IPS DF 6.9 (cell line): ENCODE measurements at regions not wholly inside any gene's neighbourhood (a gene's known extent, or its start where the extent isn't known, plus 50 kb on each side); places are given as distances from the start of the nearest gene placed in this dataset.

ENCODE experiments used
- DNase-seq: peaks from one replicate; pipeline ENCODE4 v3.0.0-alpha.2; 2013; ENCODE audit warnings: low read depth, low spot score
- H3K27ac ChIP-seq: one replicate; pipeline ENCODE4 v1.5.1; 2013; ENCODE audit warnings: low read length, control low read depth
- H3K27me3 ChIP-seq: 2 replicates; pipeline ENCODE4 v1.6.1; 2013; ENCODE audit warnings: mild to moderate bottlenecking, low read length; ENCODE audit not compliant: control insufficient read depth, insufficient read depth
- H3K36me3 ChIP-seq: 2 replicates; pipeline ENCODE4 v1.6.1; 2013; ENCODE audit warnings: low read length; ENCODE audit not compliant: control insufficient read depth, insufficient read depth
- H3K4me1 ChIP-seq: 2 replicates; pipeline ENCODE4 v1.6.1; 2013; ENCODE audit warnings: low read length; ENCODE audit not compliant: control insufficient read depth, insufficient read depth
- H3K4me3 ChIP-seq: 2 replicates; pipeline ENCODE4 v1.5.1; 2013; ENCODE audit warnings: mild to moderate bottlenecking, low read length
- H3K9me3 ChIP-seq: 2 replicates; pipeline ENCODE4 v1.6.1; 2013; ENCODE audit warnings: low read length, inconsistent platforms; ENCODE audit not compliant: control insufficient read depth, insufficient read depth
- WGBS: extraction: QIAGEN DNeasy Blood & Tissue Kit; methylation state at CpG from one replicate; pipeline ENCODE4 v1.1.7; 2013; ENCODE audit warnings: mixed read lengths, missing lambda C conversion rate; ENCODE audit not compliant: insufficient read length, insufficient coverage; 5-methylcytosine and 5-hydroxymethylcytosine counted together

GRCh38 chr12:3355378-3355900 lies 135.6 kb upstream of the PRMT8 start:
- H3K4me3 ChIP-seq, result no peak overlapping the region
- no peak overlapping the region for H3K27ac ChIP-seq
- no peaks in the 10 kb centered on the region for H3K9me3 ChIP-seq
- no peaks in the 10 kb centered on the region for H3K36me3 ChIP-seq
- DNase-seq, result no peak
- H3K27me3 ChIP-seq, result no peaks in the 10 kb centered on the region
- no peaks in the 10 kb centered on the region for H3K4me1 ChIP-seq
- WGBS, result no CpG with 5 or more reads among the region's 9 CpGs

- Histone ChIP-seq H3K36me3 (no peaks in the 10 kb centered on the region), H3K9me3 (no peaks in the 10 kb centered on the region), H3K4me1 (no peaks in the 10 kb centered on the region), H3K27ac (no peak overlapping the region), H3K27me3 (no peaks in the 10 kb centered on the region), H3K4me3 (no peak overlapping the region)
- WGBS, result no CpG with 5 or more reads among the region's 8 CpGs
- DNase-seq, result no peak
These were observed 133.0 kb upstream of the PRMT8 start for GRCh38 chr12:3357950-3358525.

GRCh38 chr12:3359478-3359877 lies 131.5 kb upstream of the PRMT8 start:
- no peaks in the 10 kb centered on the region for H3K36me3 ChIP-seq
- no CpG with 5 or more reads among the region's 2 CpGs for WGBS
- H3K4me3 ChIP-seq, result no peak overlapping the region
- H3K9me3 ChIP-seq, result no peaks in the 10 kb centered on the region
- no peaks in the 10 kb centered on the region for H3K4me1 ChIP-seq
- H3K27ac ChIP-seq, result no peak overlapping the region
- no peak for DNase-seq
- no peaks in the 10 kb centered on the region for H3K27me3 ChIP-seq

- H3K4me1 ChIP-seq, result peaks cover 3% of the 10 kb centered on the region
- H3K4me3 ChIP-seq, result no peak overlapping the region
- peaks cover 9% of the 10 kb centered on the region; the same call in 1 of the 2 replicates for H3K27me3 ChIP-seq
- H3K27ac ChIP-seq, result no peak overlapping the region
- no peaks in the 10 kb centered on the region for H3K36me3 ChIP-seq
- WGBS, result no CpG with 5 or more reads among the region's 6 CpGs
- no peaks in the 10 kb centered on the region for H3K9me3 ChIP-seq
- no peak for DNase-seq
These were observed 129.9 kb upstream of the PRMT8 start for GRCh38 chr12:3361146-3361545.

- Histone ChIP-seq H3K4me1 (peaks cover 5% of the 10 kb centered on the region), H3K4me3 (no peak overlapping the region), H3K9me3 (no peaks in the 10 kb centered on the region), H3K27ac (no peak overlapping the region), H3K27me3 (peaks cover 18% of the 10 kb centered on the region), H3K36me3 (no peaks in the 10 kb centered on the region)
- no peak for DNase-seq
- no CpG with 5 or more reads among the region's 6 CpGs for WGBS
These were observed 128.3 kb upstream of the PRMT8 start for GRCh38 chr12:3362737-3363136.

- Histone ChIP-seq H3K36me3 (no peaks in the 10 kb centered on the region), H3K27me3 (peaks cover 18% of the 10 kb centered on the region), H3K27ac (no peak overlapping the region), H3K4me3 (no peak overlapping the region), H3K4me1 (peaks cover 5% of the 10 kb centered on the region), H3K9me3 (no peaks in the 10 kb centered on the region)
- DNase-seq, result no peak
- no CpG with 5 or more reads among the region's 9 CpGs for WGBS
These were observed 127.4 kb upstream of the PRMT8 start for GRCh38 chr12:3363608-3364007.

- H3K27ac ChIP-seq, result no peak overlapping the region
- peaks cover 18% of the 10 kb centered on the region for H3K27me3 ChIP-seq
- no peak overlapping the region for H3K4me3 ChIP-seq
- WGBS, result no CpG with 5 or more reads among the region's 5 CpGs
- no peak for DNase-seq
- H3K36me3 ChIP-seq, result no peaks in the 10 kb centered on the region
- H3K4me1 ChIP-seq, result peaks cover 5% of the 10 kb centered on the region
- no peaks in the 10 kb centered on the region for H3K9me3 ChIP-seq
These were observed 126.8 kb upstream of the PRMT8 start for GRCh38 chr12:3364226-3364625.

- no CpG with 5 or more reads among the region's 13 CpGs for WGBS
- DNase-seq, result no peak
- H3K9me3 ChIP-seq, result no peaks in the 10 kb centered on the region
- peaks cover 18% of the 10 kb centered on the region for H3K27me3 ChIP-seq
- H3K36me3 ChIP-seq, result no peaks in the 10 kb centered on the region
- peak overlapping the region; percentile 44; the same call in 1 of the 2 replicates for H3K4me3 ChIP-seq
- peaks cover 5% of the 10 kb centered on the region for H3K4me1 ChIP-seq
- no peak overlapping the region for H3K27ac ChIP-seq
These were observed 126.1 kb upstream of the PRMT8 start for GRCh38 chr12:3364661-3365462.

GRCh38 chr12:3365463-3366411 lies 125.3 kb upstream of the PRMT8 start:
- peaks cover 5% of the 10 kb centered on the region for H3K4me1 ChIP-seq
- H3K36me3 ChIP-seq, result no peaks in the 10 kb centered on the region
- peaks cover 18% of the 10 kb centered on the region for H3K27me3 ChIP-seq
- H3K4me3 ChIP-seq, result peak overlapping the region; percentile 44; the same call in 1 of the 2 replicates
- H3K27ac ChIP-seq, result no peak overlapping the region
- H3K9me3 ChIP-seq, result no peaks in the 10 kb centered on the region
- DNase-seq, result no peak
- no CpG with 5 or more reads among the region's 87 CpGs for WGBS

GRCh38 chr12:3366451-3367110 lies 124.4 kb upstream of the PRMT8 start:
- H3K27me3 ChIP-seq, result peaks cover 18% of the 10 kb centered on the region
- H3K9me3 ChIP-seq, result no peaks in the 10 kb centered on the region
- H3K4me1 ChIP-seq, result peaks cover 5% of the 10 kb centered on the region
- no peak for DNase-seq
- peak overlapping the region; percentile 44 for H3K4me3 ChIP-seq
- no peak overlapping the region for H3K27ac ChIP-seq
- no CpG with 5 or more reads among the region's 26 CpGs for WGBS
- no peaks in the 10 kb centered on the region for H3K36me3 ChIP-seq
